AG09309 (cell line): ENCODE measurements at regions not wholly inside any gene's neighbourhood (a gene's known extent, or its start where the extent isn't known, plus 50 kb on each side); places are given as distances from the start of the nearest gene placed in this dataset.

Source experiments
- DNase-seq: peaks from one replicate; pipeline ENCODE4 v3.0.0-alpha.2; 2010; ENCODE audit warnings: low read depth
- H3K4me3 ChIP-seq: 2 replicates; pipeline ENCODE4 v1.5.1; 2011; ENCODE audit warnings: mild to moderate bottlenecking, low read depth, low read length, moderate library complexity; ENCODE audit not compliant: control insufficient read depth
- TF ChIP-seq, protein P1 (sequence below): IDR thresholded peaks from 2 replicates; pipeline ENCODE4 v1.5.1; 2011; ENCODE audit warnings: mild to moderate bottlenecking, low read depth, low read length, inconsistent platforms; ENCODE audit not compliant: insufficient read depth, control insufficient read depth; ENCODE audit errors: missing control alignments

DNA sequence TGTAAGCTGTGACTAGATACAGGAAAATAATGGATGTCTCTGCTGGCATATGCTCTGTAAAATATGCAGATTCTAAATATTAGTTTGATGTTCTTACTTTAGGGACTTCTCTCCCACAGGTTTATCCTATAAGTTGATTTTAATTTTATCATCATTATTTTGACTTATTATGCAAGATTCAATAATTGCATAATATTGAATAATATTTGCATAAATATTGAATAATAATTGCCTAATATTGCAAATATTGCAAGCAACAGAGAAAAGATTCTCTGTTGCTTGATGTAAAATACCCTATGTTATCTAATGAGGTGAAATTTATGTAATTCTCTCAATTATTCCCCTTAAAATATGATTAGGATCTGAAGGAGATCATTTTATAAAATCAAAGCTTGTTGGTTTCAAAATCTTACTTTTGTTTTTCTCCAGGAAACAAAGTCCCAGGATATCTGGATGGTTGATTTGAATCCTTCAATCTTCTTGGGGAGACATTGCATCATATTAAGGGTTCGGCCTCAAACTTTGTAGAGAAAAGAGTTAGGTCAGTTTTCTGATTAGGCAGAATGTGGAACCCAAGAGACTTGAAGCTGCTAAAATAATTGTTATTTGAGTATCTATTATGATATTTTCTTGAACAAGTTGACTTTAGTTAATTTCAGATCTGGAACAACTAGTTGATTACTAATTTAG is 92.8 kb upstream of the MTPN start:
- no peak for DNase-seq
- TF ChIP-seq, protein P1, sequence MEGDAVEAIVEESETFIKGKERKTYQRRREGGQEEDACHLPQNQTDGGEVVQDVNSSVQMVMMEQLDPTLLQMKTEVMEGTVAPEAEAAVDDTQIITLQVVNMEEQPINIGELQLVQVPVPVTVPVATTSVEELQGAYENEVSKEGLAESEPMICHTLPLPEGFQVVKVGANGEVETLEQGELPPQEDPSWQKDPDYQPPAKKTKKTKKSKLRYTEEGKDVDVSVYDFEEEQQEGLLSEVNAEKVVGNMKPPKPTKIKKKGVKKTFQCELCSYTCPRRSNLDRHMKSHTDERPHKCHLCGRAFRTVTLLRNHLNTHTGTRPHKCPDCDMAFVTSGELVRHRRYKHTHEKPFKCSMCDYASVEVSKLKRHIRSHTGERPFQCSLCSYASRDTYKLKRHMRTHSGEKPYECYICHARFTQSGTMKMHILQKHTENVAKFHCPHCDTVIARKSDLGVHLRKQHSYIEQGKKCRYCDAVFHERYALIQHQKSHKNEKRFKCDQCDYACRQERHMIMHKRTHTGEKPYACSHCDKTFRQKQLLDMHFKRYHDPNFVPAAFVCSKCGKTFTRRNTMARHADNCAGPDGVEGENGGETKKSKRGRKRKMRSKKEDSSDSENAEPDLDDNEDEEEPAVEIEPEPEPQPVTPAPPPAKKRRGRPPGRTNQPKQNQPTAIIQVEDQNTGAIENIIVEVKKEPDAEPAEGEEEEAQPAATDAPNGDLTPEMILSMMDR = no peak
- no peak overlapping the region for H3K4me3 ChIP-seq

- TF ChIP-seq, protein P1 = no peak
- H3K4me3 ChIP-seq = no peak overlapping the region
- no peak for DNase-seq
Observed at GRCh38 chr7:136067277-136067676, 90.1 kb upstream of the MTPN start.

GRCh38 chr7:136066304-136067143 is 89.4 kb upstream of the MTPN start:
- no peak for DNase-seq
- TF ChIP-seq, protein P1 = no peak
- H3K4me3 ChIP-seq = no peak overlapping the region

GRCh38 chr7:136064627-136065237 is 87.6 kb upstream of the MTPN start:
- TF ChIP-seq, protein P1 = no peak
- no peak overlapping the region for H3K4me3 ChIP-seq
- DNase-seq = no peak

GRCh38 chr7:136064081-136064480 is 86.9 kb upstream of the MTPN start:
- DNase-seq = no peak
- H3K4me3 ChIP-seq = no peak overlapping the region
- TF ChIP-seq, protein P1 = no peak

DNA sequence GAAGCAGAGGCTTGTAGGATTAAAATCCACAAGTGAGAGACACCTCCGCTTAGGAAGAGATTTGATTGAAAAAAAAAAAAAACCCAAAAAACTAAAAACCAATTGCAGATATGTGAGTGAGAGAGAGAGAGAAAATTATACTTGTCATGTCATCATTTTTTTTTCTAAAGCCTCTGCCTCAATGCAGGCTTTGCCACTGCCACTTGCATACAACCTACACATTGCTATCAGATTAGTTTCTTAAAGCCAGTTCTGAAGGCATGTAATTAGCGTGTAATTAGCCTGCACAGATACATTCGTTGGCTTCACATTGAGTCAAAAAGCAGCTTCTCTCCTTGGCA is 86.1 kb upstream of the MTPN start:
- no peak for DNase-seq
- H3K4me3 ChIP-seq = no peak overlapping the region
- TF ChIP-seq, protein P1 = no peak
